Neuronal stem cell (in vitro differentiated cells): ENCODE measurements at regions not wholly inside any gene's neighbourhood (a gene's known extent, or its start where the extent isn't known, plus 50 kb on each side); places are given as distances from the start of the nearest gene placed in this dataset.

Source experiments
- DNase-seq: peaks from one replicate; pipeline ENCODE4 v3.0.0-alpha.2; 2013; ENCODE audit warnings: low spot score
- H2AFZ ChIP-seq: one replicate; pipeline ENCODE4 v1.6.1; 2013; ENCODE audit warnings: mild to moderate bottlenecking, low read length, inconsistent platforms
- H2AK5ac ChIP-seq: 2 replicates; pipeline ENCODE4 v1.6.1; 2013; ENCODE audit warnings: low read depth, mild to moderate bottlenecking, inconsistent platforms, low read length, moderate library complexity, mixed read lengths
- H2BK120ac ChIP-seq: 2 replicates; pipeline ENCODE4 v1.6.1; 2013; ENCODE audit warnings: low read depth, mild to moderate bottlenecking, inconsistent platforms, low read length, moderate library complexity, mixed read lengths
- H2BK12ac ChIP-seq: one replicate; pipeline ENCODE4 v1.6.1; 2013; ENCODE audit warnings: low read length, inconsistent platforms
- H2BK15ac ChIP-seq: 2 replicates; pipeline ENCODE4 v1.6.1; 2013; ENCODE audit warnings: mild to moderate bottlenecking, low read length, inconsistent platforms, mixed read lengths
- H2BK5ac ChIP-seq: one replicate; pipeline ENCODE4 v1.6.1; 2013; ENCODE audit warnings: inconsistent platforms, mild to moderate bottlenecking, low read length, moderate library complexity
- H3K14ac ChIP-seq: one replicate; pipeline ENCODE4 v1.6.1; 2013; ENCODE audit warnings: low read length, inconsistent platforms
- H3K18ac ChIP-seq: 2 replicates; pipeline ENCODE4 v1.6.1; 2013; ENCODE audit warnings: low read length, inconsistent platforms
- H3K23ac ChIP-seq: 2 replicates; pipeline ENCODE4 v1.6.1; 2013; ENCODE audit warnings: low read depth, mild to moderate bottlenecking, mixed read lengths, low read length, inconsistent platforms; ENCODE audit not compliant: poor library complexity
- H3K27ac ChIP-seq: replicated peaks from 3 replicates; pipeline ENCODE4 v1.5.1; 2013; ENCODE audit warnings: low read length, inconsistent platforms
- H3K27me3 ChIP-seq, 3 experiments: 2 replicates each; pipeline ENCODE4 v1.6.1; 2013; ENCODE audit warnings: low read length in 3 of 3, mild to moderate bottlenecking in 2 of 3, inconsistent platforms in 1 of 3, low read depth in 1 of 3, mixed read lengths in 1 of 3, moderate library complexity in 1 of 3; ENCODE audit not compliant: control insufficient read depth in 3 of 3, insufficient read depth in 3 of 3
- H3K36me3 ChIP-seq, 2 donors: replicated peaks in 1 of 2; 2 replicates each; pipeline ENCODE4 v1.6.1; 2013; ENCODE audit warnings: low read length in 2 of 2; ENCODE audit not compliant: control insufficient read depth in 2 of 2, insufficient read depth in 2 of 2
- H3K4ac ChIP-seq: 2 replicates; pipeline ENCODE4 v1.6.1; 2013; ENCODE audit warnings: inconsistent platforms, mild to moderate bottlenecking, low read length, moderate library complexity
- H3K4me1 ChIP-seq, 2 donors: 1 replicate in 1 of 2; 2 replicates in 1 of 2; pipeline ENCODE4 v1.6.1; 2013; ENCODE audit warnings: low read length in 2 of 2, low read depth in 1 of 2; ENCODE audit not compliant: control insufficient read depth in 2 of 2, insufficient read depth in 1 of 2
- H3K4me2 ChIP-seq: one replicate; pipeline ENCODE4 v1.6.1; 2013; ENCODE audit warnings: mild to moderate bottlenecking, low read length, inconsistent platforms; ENCODE audit not compliant: insufficient read depth, poor library complexity, severe bottlenecking
- H3K4me3 ChIP-seq, 2 donors: 2 replicates each; pipeline ENCODE4 v1.5.1; 2013; ENCODE audit warnings: low read length in 2 of 2, mild to moderate bottlenecking in 2 of 2, inconsistent platforms in 1 of 2, moderate library complexity in 1 of 2
- H3K79me1 ChIP-seq: one replicate; pipeline ENCODE4 v1.6.1; 2013; ENCODE audit warnings: low read depth, mild to moderate bottlenecking, inconsistent platforms, low read length, moderate library complexity
- H3K9ac ChIP-seq: one replicate; pipeline ENCODE4 v1.6.1; 2013; ENCODE audit warnings: mild to moderate bottlenecking, low read depth, low read length, inconsistent platforms; ENCODE audit not compliant: poor library complexity
- H3K9me3 ChIP-seq, 2 donors: replicated peaks in 1 of 2; 2 replicates each; pipeline versions ENCODE3 to v1.6.1; 2013; ENCODE audit warnings: low read length in 2 of 2, mild to moderate bottlenecking in 2 of 2, inconsistent platforms in 1 of 2, low read depth in 1 of 2, mixed read lengths in 1 of 2, moderate library complexity in 1 of 2; ENCODE audit not compliant: control insufficient read depth in 2 of 2, insufficient read depth in 1 of 2
- H4K8ac ChIP-seq: one replicate; pipeline ENCODE4 v1.6.1; 2013; ENCODE audit warnings: low read depth, mild to moderate bottlenecking, inconsistent platforms, low read length, moderate library complexity
- H4K91ac ChIP-seq: one replicate; pipeline ENCODE4 v1.6.1; 2013; ENCODE audit warnings: low read length, low read depth, mild to moderate bottlenecking, inconsistent platforms; ENCODE audit not compliant: poor library complexity
- WGBS, 2 donors: extraction: QIAGEN DNeasy Blood & Tissue Kit; methylation state at CpG; one replicate each; pipeline ENCODE4 v1.1.7; 2013; ENCODE audit warnings: missing lambda C conversion rate in 2 of 2, mixed read lengths in 1 of 2; ENCODE audit not compliant: insufficient read length in 2 of 2, insufficient replicate concordance in 1 of 2; ENCODE audit errors: extremely low coverage in 2 of 2; 5-methylcytosine and 5-hydroxymethylcytosine counted together

GRCh38 chr9:129525656-129526196 is 95.2 kb downstream of the C9orf50 start:
- no peak overlapping the region for H2BK15ac ChIP-seq
- no peaks in the 10 kb centered on the region for H3K79me1 ChIP-seq
- no peak overlapping the region for H2BK120ac ChIP-seq
- H2BK12ac ChIP-seq: no peak overlapping the region
- no peak overlapping the region for H3K14ac ChIP-seq
- no peak for DNase-seq
- no peak overlapping the region for H2BK5ac ChIP-seq
- H3K4me1 ChIP-seq: peaks cover 0 to 8% of the 10 kb centered on the region in 2 donors
- peaks cover 2 to 17% of the 10 kb centered on the region in 2 donors for H3K9me3 ChIP-seq
- H3K9ac ChIP-seq: no peak overlapping the region
- H3K27me3 ChIP-seq: no peaks in the 10 kb centered on the region
- no peaks in the 10 kb centered on the region for H3K36me3 ChIP-seq
- H2AK5ac ChIP-seq: no peak overlapping the region
- no peak overlapping the region for H3K4ac ChIP-seq
- no peak overlapping the region for H3K18ac ChIP-seq
- H3K23ac ChIP-seq: no peak overlapping the region
- H4K8ac ChIP-seq: no peak overlapping the region
- no peak overlapping the region for H4K91ac ChIP-seq
- no CpG with 5 or more reads among the region's 3 CpGs for WGBS, 2 donors
- H3K4me3 ChIP-seq: no peak overlapping the region
- peak overlapping the region; percentile 48 for H2AFZ ChIP-seq
- no peak overlapping the region for H3K27ac ChIP-seq
- H3K4me2 ChIP-seq: no peak overlapping the region

GRCh38 chr9:129524582-129525270 is 96.2 kb downstream of the C9orf50 start:
- no peak overlapping the region for H2AFZ ChIP-seq
- H2BK15ac ChIP-seq: peak overlapping the region; percentile 3
- H3K18ac ChIP-seq: peak overlapping the region; percentile 68
- WGBS, 2 donors: no CpG with 5 or more reads among the region's 17 CpGs
- peak overlapping the region; percentile 8 for H2AK5ac ChIP-seq
- no peaks in the 10 kb centered on the region for H3K27me3 ChIP-seq
- peaks cover 0 to 8% of the 10 kb centered on the region in 2 donors for H3K4me1 ChIP-seq
- H2BK120ac ChIP-seq: no peak overlapping the region
- H4K8ac ChIP-seq: no peak overlapping the region
- H3K14ac ChIP-seq: peak overlapping the region; percentile 72
- H3K4me3 ChIP-seq: no peak overlapping the region
- H4K91ac ChIP-seq: no peak overlapping the region
- peak overlapping the region; percentile 75 for H3K9ac ChIP-seq
- peaks cover 2 to 17% of the 10 kb centered on the region in 2 donors for H3K9me3 ChIP-seq
- H3K23ac ChIP-seq: no peak overlapping the region
- no peak overlapping the region for H3K4me2 ChIP-seq
- H2BK12ac ChIP-seq: peak overlapping the region; percentile 44
- DNase-seq: no peak
- no peaks in the 10 kb centered on the region for H3K36me3 ChIP-seq
- H3K4ac ChIP-seq: no peak overlapping the region
- H2BK5ac ChIP-seq: no peak overlapping the region
- no peak overlapping the region for H3K27ac ChIP-seq
- H3K79me1 ChIP-seq: no peaks in the 10 kb centered on the region

- H2BK5ac ChIP-seq: no peak overlapping the region
- DNase-seq: no peak
Measured at GRCh38 chr9:129523943-129524581, 96.8 kb downstream of the C9orf50 start.

GRCh38 chr9:129522351-129522750 is 98.5 kb downstream of the C9orf50 start:
- WGBS, 2 donors: no CpG with 5 or more reads among the region's 7 CpGs
- Histone ChIP-seq H3K4me1 (peaks cover 0 to 8% of the 10 kb centered on the region in 2 donors), H3K27me3 (no peaks in the 10 kb centered on the region), H2BK12ac (no peak overlapping the region), H2BK5ac (no peak overlapping the region), H2BK120ac (no peak overlapping the region), H3K4ac (no peak overlapping the region), H3K79me1 (no peaks in the 10 kb centered on the region), H3K36me3 (no peaks in the 10 kb centered on the region), H3K9ac (no peak overlapping the region), H3K4me3 (no peak overlapping the region), H3K4me2 (no peak overlapping the region), H3K14ac (no peak overlapping the region), H3K18ac (no peak overlapping the region), H3K9me3 (peaks cover 1 to 15% of the 10 kb centered on the region in 2 donors), H2AFZ (no peak overlapping the region), H4K91ac (no peak overlapping the region), H2AK5ac (no peak overlapping the region), H3K27ac (no peak overlapping the region), H4K8ac (no peak overlapping the region), H2BK15ac (no peak overlapping the region), H3K23ac (no peak overlapping the region)
- DNase-seq: no peak

More at GRCh38 chr9:129523943-129524581, 96.8 kb downstream of the C9orf50 start:
- Histone ChIP-seq H3K4me1 (peaks cover 0 to 8% of the 10 kb centered on the region in 2 donors), H3K9ac (no peak overlapping the region), H3K18ac (no peak overlapping the region), H3K14ac (no peak overlapping the region), H3K4me3 (no peak overlapping the region), H4K91ac (no peak overlapping the region), H3K4me2 (no peak overlapping the region), H2AK5ac (no peak overlapping the region), H3K79me1 (no peaks in the 10 kb centered on the region), H3K27ac (no peak overlapping the region), H4K8ac (no peak overlapping the region), H3K27me3 (no peaks in the 10 kb centered on the region), H3K4ac (no peak overlapping the region), H2BK15ac (no peak overlapping the region), H2BK120ac (no peak overlapping the region), H2BK12ac (no peak overlapping the region), H3K36me3 (no peaks in the 10 kb centered on the region), H3K9me3 (peaks cover 2 to 17% of the 10 kb centered on the region in 2 donors), H3K23ac (no peak overlapping the region), H2AFZ (no peak overlapping the region)
- WGBS, 2 donors: no CpG with 5 or more reads among the region's 8 CpGs
